ENCODE measurements at regions not wholly inside any gene's neighbourhood (a gene's known extent, or its start where the extent isn't known, plus 50 kb on each side); places are given as distances from the start of the nearest gene placed in this dataset.

GRCh38 chr4:111921714-111922113 is 223.5 kb upstream of the FAM241A start:
- Histone ChIP-seq H3K4me1 (ENCODE audit: control insufficient read depth, insufficient read depth, low read length) (no peaks in the 10 kb centered on the region), H3K4me3 (ENCODE audit: low read depth in 2 of 2, low read length in 2 of 2) (no peak overlapping the region), H3K9me3 (ENCODE audit: control insufficient read depth, insufficient read depth, low read depth, low read length) (no peaks in the 10 kb centered on the region), H3K27me3 (ENCODE audit: control insufficient read depth, insufficient read depth, low read length) (no peaks in the 10 kb centered on the region), H3K36me3 (ENCODE audit: control insufficient read depth, insufficient read depth, low read length) (no peaks in the 10 kb centered on the region), H3K27ac (ENCODE audit: low read length) (no peak overlapping the region)
- ChIA-PET POLR2A (no interaction called here), CTCF (no interaction called here)
- TF ChIP-seq SIN3A (IDR thresholded peaks at IDR 0.05; ENCODE audit: borderline replicate concordance, insufficient read depth, low read depth, low read length) (no peak), TCF7L2 (IDR thresholded peaks at IDR 0.05; ENCODE audit: low read depth, low read length) (no peak), REST (IDR thresholded peaks at IDR 0.05; ENCODE audit: insufficient read depth in 1 of 2, low read depth in 2 of 2, low read length in 1 of 2) (no peak), POLR2AphosphoS5 (IDR thresholded peaks at IDR 0.05; ENCODE audit: low read depth, low read length) (no peak), CTCF (IDR thresholded peaks at IDR 0.05) (no peak)
- ATAC-seq (no peak), DNase-seq (ENCODE audit: low read depth, low spot score) (no peak)
- no TSS peak for BruUV-seq (replicated peaks)
- in situ Hi-C loops (cut with HindIII; ENCODE audit: low pct_unique_long_range_greater_than_20kb, low sequenced_read_pairs) (no loop called here), intact Hi-C loops (cut with micrococcal nuclease; ENCODE audit: unreplicated experiment) (no loop called here)

DNA sequence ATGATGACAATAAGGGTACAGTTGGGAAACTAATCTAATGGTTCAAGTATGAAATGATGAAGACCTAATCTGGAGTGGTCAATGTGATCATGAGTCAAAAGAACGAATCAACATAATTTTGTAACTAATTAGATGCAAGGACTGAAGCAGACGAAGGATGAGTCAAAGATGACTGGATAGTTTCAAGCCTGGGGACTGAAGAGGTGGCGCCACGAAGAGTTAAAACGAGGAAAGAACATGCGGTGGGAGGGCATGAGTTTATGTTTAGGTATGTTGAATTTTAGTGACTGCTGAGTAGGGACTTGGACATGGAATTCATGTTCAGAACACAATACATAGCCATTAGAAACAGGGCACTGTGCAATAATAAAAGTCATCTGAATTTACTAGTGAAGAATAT is 221.5 kb upstream of the FAM241A start:
- no TSS peak for BruUV-seq (replicated peaks)
- DNase-seq (ENCODE audit: low read depth, low spot score) (no peak), ATAC-seq (no peak)
- H3K36me3 ChIP-seq (ENCODE audit: control insufficient read depth, insufficient read depth, low read length), result no peaks in the 10 kb centered on the region
- H3K4me3 ChIP-seq (ENCODE audit: low read depth in 2 of 2, low read length in 2 of 2), result no peak overlapping the region
- no peak overlapping the region for H3K27ac ChIP-seq (ENCODE audit: low read length)
- ChIA-PET CTCF (no interaction called here), POLR2A (interaction anchor here (0.6 kb wide), 1 partner anchor 23 kb away, joined by 7 read pairs; no protein-coding TSS in a partner anchor)
- intact Hi-C loops (cut with micrococcal nuclease; ENCODE audit: unreplicated experiment) (no loop called here), in situ Hi-C loops (cut with HindIII; ENCODE audit: low pct_unique_long_range_greater_than_20kb, low sequenced_read_pairs) (no loop called here)
- no peak for TF ChIP-seq REST (IDR thresholded peaks at IDR 0.05; ENCODE audit: insufficient read depth in 1 of 2, low read depth in 2 of 2, low read length in 1 of 2)
- no peak for TF ChIP-seq SIN3A (IDR thresholded peaks at IDR 0.05; ENCODE audit: borderline replicate concordance, insufficient read depth, low read depth, low read length)
- TF ChIP-seq CTCF (IDR thresholded peaks at IDR 0.05), result no peak
- no peak for TF ChIP-seq POLR2AphosphoS5 (IDR thresholded peaks at IDR 0.05; ENCODE audit: low read depth, low read length)
- no peak for TF ChIP-seq TCF7L2 (IDR thresholded peaks at IDR 0.05; ENCODE audit: low read depth, low read length)
- H3K9me3 ChIP-seq (ENCODE audit: control insufficient read depth, insufficient read depth, low read depth, low read length), result no peaks in the 10 kb centered on the region
- no peaks in the 10 kb centered on the region for H3K4me1 ChIP-seq (ENCODE audit: control insufficient read depth, insufficient read depth, low read length)
- no peaks in the 10 kb centered on the region for H3K27me3 ChIP-seq (ENCODE audit: control insufficient read depth, insufficient read depth, low read length)
